ENCODE measurements at regions not wholly inside any gene's neighbourhood (a gene's known extent, or its start where the extent isn't known, plus 50 kb on each side); places are given as distances from the start of the nearest gene placed in this dataset.

DNA sequence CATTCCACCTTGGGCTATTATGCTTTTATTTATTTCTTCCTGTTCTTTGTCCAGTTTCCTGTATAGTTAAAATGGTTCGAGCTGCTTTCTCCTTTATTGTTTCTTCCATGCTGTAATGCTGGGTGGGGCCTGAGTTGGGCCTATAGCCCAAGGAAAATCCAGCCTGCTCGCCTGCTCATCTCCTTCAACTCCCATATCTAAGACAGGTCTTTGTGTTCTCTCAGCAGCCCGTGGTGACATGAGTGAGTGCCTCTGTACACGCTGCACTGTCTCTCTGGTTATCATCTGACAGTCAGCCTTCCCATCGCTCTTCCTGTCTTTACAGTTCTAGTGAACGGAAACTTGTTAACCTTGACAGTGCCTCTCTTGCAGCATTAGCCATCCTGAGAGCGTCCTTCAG is 221.9 kb upstream of the SLC10A2 start:
- Histone ChIP-seq H3K4ac (ENCODE audit: low read length) (no peak overlapping the region), H2BK120ac (ENCODE audit: low read depth, low read length) (no peak overlapping the region)
- WGBS, 2 donors (ENCODE audit: extremely low coverage in 2 of 2, insufficient read length in 2 of 2, insufficient replicate concordance in 1 of 2): no CpG with 5 or more reads among the region's 7 CpGs

DNA sequence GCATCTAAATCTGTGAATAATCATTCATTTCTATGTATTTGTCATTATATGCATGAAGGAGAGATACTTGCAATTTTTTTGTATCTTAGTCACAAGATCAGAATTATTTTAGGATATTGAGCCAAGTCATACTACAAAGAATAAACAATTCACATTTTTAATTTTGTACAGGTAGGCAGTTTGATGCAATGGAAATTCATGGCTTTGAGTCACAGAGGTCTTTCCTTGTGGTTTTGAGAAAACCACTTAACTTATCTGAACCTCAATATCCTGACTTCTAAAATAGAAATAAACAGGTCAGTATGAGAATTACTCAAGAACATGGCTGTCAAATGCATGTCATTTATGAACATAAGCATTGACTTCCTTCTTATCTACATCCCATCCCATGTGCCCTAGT is 221.4 kb upstream of the SLC10A2 start:
- DNase-seq (ENCODE audit: low spot score): no peak
- Histone ChIP-seq H2BK12ac (ENCODE audit: low read length) (no peak overlapping the region), H3K36me3 (replicated peaks in 1 of 2; ENCODE audit: control insufficient read depth in 2 of 2, insufficient read depth in 2 of 2, low read length in 2 of 2) (no peaks in the 10 kb centered on the region), H2AK5ac (ENCODE audit: low read depth, low read length) (no peak overlapping the region), H3K14ac (ENCODE audit: low read length) (no peak overlapping the region), H4K91ac (ENCODE audit: low read depth, low read length, poor library complexity) (no peak overlapping the region), H3K4me1 (ENCODE audit: control insufficient read depth in 2 of 2, insufficient read depth in 1 of 2, low read depth in 1 of 2, low read length in 2 of 2) (peaks cover 0 to 10% of the 10 kb centered on the region in 2 donors), H2BK120ac (ENCODE audit: low read depth, low read length) (no peak overlapping the region), H3K4ac (ENCODE audit: low read length) (no peak overlapping the region), H4K8ac (ENCODE audit: low read depth, low read length) (no peak overlapping the region), H3K9me3 (replicated peaks in 1 of 2; ENCODE audit: control insufficient read depth in 2 of 2, insufficient read depth in 1 of 2, low read depth in 1 of 2, low read length in 2 of 2) (no peaks in the 10 kb centered on the region), H3K4me2 (ENCODE audit: insufficient read depth, low read length, poor library complexity, severe bottlenecking) (no peak overlapping the region), H2BK15ac (ENCODE audit: low read length) (no peak overlapping the region), H3K9ac (ENCODE audit: low read depth, low read length, poor library complexity) (no peak overlapping the region), H2BK5ac (ENCODE audit: low read length) (no peak overlapping the region), H3K23ac (ENCODE audit: low read depth, low read length, poor library complexity) (no peak overlapping the region), H3K27ac (replicated peaks; ENCODE audit: low read length) (no peak overlapping the region), H2AFZ (ENCODE audit: low read length) (peak overlapping the region; percentile 88), H3K27me3 (ENCODE audit: control insufficient read depth in 3 of 3, insufficient read depth in 3 of 3, low read depth in 1 of 3, low read length in 3 of 3) (no peaks in the 10 kb centered on the region), H3K4me3 (ENCODE audit: low read length in 2 of 2) (no peak overlapping the region), H3K18ac (ENCODE audit: low read length) (no peak overlapping the region), H3K79me1 (ENCODE audit: low read depth, low read length) (no peaks in the 10 kb centered on the region)

More for the DNA sequence above, 221.9 kb upstream of the SLC10A2 start:
- no peak overlapping the region for H3K4me3 ChIP-seq (ENCODE audit: low read length in 2 of 2)
- H3K27me3 ChIP-seq (ENCODE audit: control insufficient read depth in 3 of 3, insufficient read depth in 3 of 3, low read depth in 1 of 3, low read length in 3 of 3): no peaks in the 10 kb centered on the region
- H3K9ac ChIP-seq (ENCODE audit: low read depth, low read length, poor library complexity): no peak overlapping the region
- no peaks in the 10 kb centered on the region for H3K9me3 ChIP-seq (replicated peaks in 1 of 2; ENCODE audit: control insufficient read depth in 2 of 2, insufficient read depth in 1 of 2, low read depth in 1 of 2, low read length in 2 of 2)
- no peak overlapping the region for H4K8ac ChIP-seq (ENCODE audit: low read depth, low read length)
- H3K4me2 ChIP-seq (ENCODE audit: insufficient read depth, low read length, poor library complexity, severe bottlenecking): no peak overlapping the region
- H3K79me1 ChIP-seq (ENCODE audit: low read depth, low read length): no peaks in the 10 kb centered on the region
- DNase-seq (ENCODE audit: low spot score): no peak
- H2BK5ac ChIP-seq (ENCODE audit: low read length): no peak overlapping the region
- H2BK15ac ChIP-seq (ENCODE audit: low read length): no peak overlapping the region
- no peaks in the 10 kb centered on the region for H3K36me3 ChIP-seq (replicated peaks in 1 of 2; ENCODE audit: control insufficient read depth in 2 of 2, insufficient read depth in 2 of 2, low read length in 2 of 2)
- H3K14ac ChIP-seq (ENCODE audit: low read length): no peak overlapping the region
- H2AK5ac ChIP-seq (ENCODE audit: low read depth, low read length): no peak overlapping the region
- H3K18ac ChIP-seq (ENCODE audit: low read length): no peak overlapping the region
- no peak overlapping the region for H3K23ac ChIP-seq (ENCODE audit: low read depth, low read length, poor library complexity)
- H4K91ac ChIP-seq (ENCODE audit: low read depth, low read length, poor library complexity): no peak overlapping the region
- H3K27ac ChIP-seq (replicated peaks; ENCODE audit: low read length): no peak overlapping the region
- H2BK12ac ChIP-seq (ENCODE audit: low read length): no peak overlapping the region
- H2AFZ ChIP-seq (ENCODE audit: low read length): peak overlapping the region; percentile 88
- H3K4me1 ChIP-seq (ENCODE audit: control insufficient read depth in 2 of 2, insufficient read depth in 1 of 2, low read depth in 1 of 2, low read length in 2 of 2): peaks cover 1 to 14% of the 10 kb centered on the region in 2 donors

DNA sequence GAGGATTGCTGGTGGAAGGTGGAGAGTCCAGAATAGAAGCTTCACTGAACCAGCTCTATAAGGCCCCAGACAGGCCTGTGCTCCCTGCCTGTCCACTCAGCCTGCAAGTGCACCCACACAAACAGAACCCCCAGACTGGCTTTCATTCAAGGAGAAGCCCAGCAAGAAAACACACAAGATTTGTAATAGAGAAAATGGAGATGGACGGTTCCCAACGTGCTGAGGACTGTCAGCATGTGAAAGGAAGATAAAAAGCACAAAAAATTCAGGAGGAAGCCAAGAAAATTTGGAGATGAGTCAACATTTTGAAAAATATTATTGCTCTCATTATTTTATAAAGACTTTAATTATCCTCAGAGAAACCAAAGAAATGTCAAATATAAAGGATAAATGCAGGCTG is 218.2 kb upstream of the SLC10A2 start:
- no peak overlapping the region for H3K9ac ChIP-seq (ENCODE audit: low read depth, low read length, poor library complexity)
- no CpG with 5 or more reads among the region's 2 CpGs for WGBS, 2 donors (ENCODE audit: extremely low coverage in 2 of 2, insufficient read length in 2 of 2, insufficient replicate concordance in 1 of 2)

DNA sequence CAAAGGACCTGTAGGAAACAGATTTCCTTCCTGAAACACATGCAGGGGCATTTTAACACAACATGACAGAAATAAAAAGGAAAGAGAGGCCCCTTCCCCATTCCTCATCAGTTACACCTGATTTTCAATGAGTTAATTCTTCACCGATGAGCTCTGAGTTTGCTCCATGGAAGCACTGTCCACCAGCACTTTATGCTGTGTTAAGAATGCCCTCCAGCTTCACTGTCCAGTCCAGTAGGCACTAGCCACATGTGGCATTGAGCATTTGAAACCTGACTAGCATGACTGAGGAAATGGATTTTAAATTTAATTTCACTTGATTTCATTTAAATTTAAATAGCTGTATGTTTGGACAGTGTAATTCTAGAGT is 217.2 kb upstream of the SLC10A2 start:
- no peak overlapping the region for H2BK12ac ChIP-seq (ENCODE audit: low read length)
- no peak overlapping the region for H2BK15ac ChIP-seq (ENCODE audit: low read length)
- DNase-seq (ENCODE audit: low spot score): no peak
- H3K18ac ChIP-seq (ENCODE audit: low read length): no peak overlapping the region
- H2BK5ac ChIP-seq (ENCODE audit: low read length): no peak overlapping the region
- no peak overlapping the region for H3K9ac ChIP-seq (ENCODE audit: low read depth, low read length, poor library complexity)
- no peak overlapping the region for H3K14ac ChIP-seq (ENCODE audit: low read length)
- H3K4me1 ChIP-seq (ENCODE audit: control insufficient read depth in 2 of 2, insufficient read depth in 1 of 2, low read depth in 1 of 2, low read length in 2 of 2): no peaks in the 10 kb centered on the region
- H3K9me3 ChIP-seq (replicated peaks in 1 of 2; ENCODE audit: control insufficient read depth in 2 of 2, insufficient read depth in 1 of 2, low read depth in 1 of 2, low read length in 2 of 2): no peaks in the 10 kb centered on the region
- WGBS, 2 donors (ENCODE audit: extremely low coverage in 2 of 2, insufficient read length in 2 of 2, insufficient replicate concordance in 1 of 2): no CpG with 5 or more reads among the region's 1 CpG
- no peak overlapping the region for H3K4me2 ChIP-seq (ENCODE audit: insufficient read depth, low read length, poor library complexity, severe bottlenecking)
- H3K79me1 ChIP-seq (ENCODE audit: low read depth, low read length): no peaks in the 10 kb centered on the region
- H3K4ac ChIP-seq (ENCODE audit: low read length): no peak overlapping the region
- H3K27ac ChIP-seq (replicated peaks; ENCODE audit: low read length): no peak overlapping the region
- no peak overlapping the region for H2AFZ ChIP-seq (ENCODE audit: low read length)
- no peak overlapping the region for H3K4me3 ChIP-seq (ENCODE audit: low read length in 2 of 2)
- H3K36me3 ChIP-seq (replicated peaks in 1 of 2; ENCODE audit: control insufficient read depth in 2 of 2, insufficient read depth in 2 of 2, low read length in 2 of 2): no peaks in the 10 kb centered on the region
- H3K23ac ChIP-seq (ENCODE audit: low read depth, low read length, poor library complexity): no peak overlapping the region
- H4K8ac ChIP-seq (ENCODE audit: low read depth, low read length): no peak overlapping the region
- H2BK120ac ChIP-seq (ENCODE audit: low read depth, low read length): no peak overlapping the region
- no peak overlapping the region for H4K91ac ChIP-seq (ENCODE audit: low read depth, low read length, poor library complexity)
- H3K27me3 ChIP-seq (ENCODE audit: control insufficient read depth in 3 of 3, insufficient read depth in 3 of 3, low read depth in 1 of 3, low read length in 3 of 3): no peaks in the 10 kb centered on the region
- no peak overlapping the region for H2AK5ac ChIP-seq (ENCODE audit: low read depth, low read length)

More for the DNA sequence above, 218.2 kb upstream of the SLC10A2 start:
- H4K91ac ChIP-seq (ENCODE audit: low read depth, low read length, poor library complexity): no peak overlapping the region
- no peak overlapping the region for H2BK120ac ChIP-seq (ENCODE audit: low read depth, low read length)
- no peak overlapping the region for H3K23ac ChIP-seq (ENCODE audit: low read depth, low read length, poor library complexity)
- H3K27ac ChIP-seq (replicated peaks; ENCODE audit: low read length): no peak overlapping the region
- H3K14ac ChIP-seq (ENCODE audit: low read length): no peak overlapping the region
- H2BK15ac ChIP-seq (ENCODE audit: low read length): no peak overlapping the region
- H3K9me3 ChIP-seq (replicated peaks in 1 of 2; ENCODE audit: control insufficient read depth in 2 of 2, insufficient read depth in 1 of 2, low read depth in 1 of 2, low read length in 2 of 2): no peaks in the 10 kb centered on the region
- H3K4me3 ChIP-seq (ENCODE audit: low read length in 2 of 2): no peak overlapping the region
- no peaks in the 10 kb centered on the region for H3K36me3 ChIP-seq (replicated peaks in 1 of 2; ENCODE audit: control insufficient read depth in 2 of 2, insufficient read depth in 2 of 2, low read length in 2 of 2)
- H2AFZ ChIP-seq (ENCODE audit: low read length): no peak overlapping the region
- H2AK5ac ChIP-seq (ENCODE audit: low read depth, low read length): no peak overlapping the region
- H2BK12ac ChIP-seq (ENCODE audit: low read length): no peak overlapping the region
- no peak overlapping the region for H3K4ac ChIP-seq (ENCODE audit: low read length)
- H3K79me1 ChIP-seq (ENCODE audit: low read depth, low read length): no peaks in the 10 kb centered on the region
- H4K8ac ChIP-seq (ENCODE audit: low read depth, low read length): no peak overlapping the region
- no peaks in the 10 kb centered on the region for H3K27me3 ChIP-seq (ENCODE audit: control insufficient read depth in 3 of 3, insufficient read depth in 3 of 3, low read depth in 1 of 3, low read length in 3 of 3)
- no peaks in the 10 kb centered on the region for H3K4me1 ChIP-seq (ENCODE audit: control insufficient read depth in 2 of 2, insufficient read depth in 1 of 2, low read depth in 1 of 2, low read length in 2 of 2)
- no peak for DNase-seq (ENCODE audit: low spot score)
- H2BK5ac ChIP-seq (ENCODE audit: low read length): no peak overlapping the region
- no peak overlapping the region for H3K4me2 ChIP-seq (ENCODE audit: insufficient read depth, low read length, poor library complexity, severe bottlenecking)
- no peak overlapping the region for H3K18ac ChIP-seq (ENCODE audit: low read length)

Measured in neuronal stem cell (in vitro differentiated cells).